HFFc6 (cell line): ENCODE measurements at regions not wholly inside any gene's neighbourhood (a gene's known extent, or its start where the extent isn't known, plus 50 kb on each side); places are given as distances from the start of the nearest gene placed in this dataset.

Experiments used
- DNase-seq: peaks from one replicate; pipeline ENCODE4 v3.0.0-alpha.2; 2018
- H3K27ac Mint-ChIP-seq: 2 replicates; pipeline ENCODE4 v1.8.0; 2020; ENCODE audit warnings: mild to moderate bottlenecking, mixed read lengths
- H3K27me3 Mint-ChIP-seq: 2 replicates; pipeline ENCODE4 v1.8.0; 2021; ENCODE audit warnings: mild to moderate bottlenecking, moderate library complexity, mixed read lengths; ENCODE audit not compliant: insufficient read depth
- H3K36me3 Mint-ChIP-seq: 2 replicates; pipeline ENCODE4 v1.8.0; 2021; ENCODE audit warnings: low read depth, mixed read lengths
- H3K4me1 Mint-ChIP-seq: 2 replicates; pipeline ENCODE4 v1.8.0; 2020; ENCODE audit warnings: low read depth, mixed read lengths
- H3K4me3 Mint-ChIP-seq: 2 replicates; pipeline ENCODE4 v1.8.0; 2020; ENCODE audit warnings: mild to moderate bottlenecking, moderate library complexity, mixed read lengths
- H3K9me3 Mint-ChIP-seq: 2 replicates; pipeline ENCODE4 v1.8.0; 2020; ENCODE audit warnings: mild to moderate bottlenecking, mixed read lengths
- CTCF ChIP-seq: fragments of 200-600 bp; sonication (generic); IDR thresholded peaks from 2 replicates; pipeline ENCODE4 v1.5.0; 2021; ENCODE audit warnings: antibody characterized with exemption, mild to moderate bottlenecking

GRCh38 chr18:78558101-78558810 is 421.4 kb upstream of the SALL3 start:
- Mint-ChIP-seq H3K27me3 (peaks cover 2% of the 10 kb centered on the region), H3K4me1 (no peaks in the 10 kb centered on the region), H3K36me3 (peaks cover 6% of the 10 kb centered on the region; the same call in 1 of the 2 replicates), H3K27ac (no peak overlapping the region), H3K4me3 (no peak overlapping the region), H3K9me3 (peaks cover 68% of the 10 kb centered on the region)
- TF ChIP-seq CTCF, result no peak
- DNase-seq, result no peak

- no peak for TF ChIP-seq CTCF
- Mint-ChIP-seq H3K27ac (no peak overlapping the region), H3K27me3 (peaks cover 2% of the 10 kb centered on the region), H3K4me1 (no peaks in the 10 kb centered on the region), H3K36me3 (peaks cover 6% of the 10 kb centered on the region; the same call in 1 of the 2 replicates), H3K4me3 (no peak overlapping the region), H3K9me3 (peaks cover 70% of the 10 kb centered on the region)
- DNase-seq, result no peak
Measured at GRCh38 chr18:78558948-78559347, 420.7 kb upstream of the SALL3 start.

- no peak for DNase-seq
- no peak for TF ChIP-seq CTCF
- H3K27me3 Mint-ChIP-seq, result peaks cover 2% of the 10 kb centered on the region
- H3K4me1 Mint-ChIP-seq, result no peaks in the 10 kb centered on the region
- H3K9me3 Mint-ChIP-seq, result peaks cover 66% of the 10 kb centered on the region
- H3K36me3 Mint-ChIP-seq, result peaks cover 6% of the 10 kb centered on the region; the same call in 1 of the 2 replicates
- no peak overlapping the region for H3K27ac Mint-ChIP-seq
- H3K4me3 Mint-ChIP-seq, result no peak overlapping the region
Measured at GRCh38 chr18:78559584-78559983, 420.0 kb upstream of the SALL3 start.

GRCh38 chr18:78561757-78562510 is 417.7 kb upstream of the SALL3 start:
- Mint-ChIP-seq H3K4me3 (no peak overlapping the region), H3K9me3 (peaks cover 64% of the 10 kb centered on the region), H3K4me1 (no peaks in the 10 kb centered on the region), H3K36me3 (peaks cover 6% of the 10 kb centered on the region; the same call in 1 of the 2 replicates), H3K27me3 (peaks cover 2% of the 10 kb centered on the region), H3K27ac (no peak overlapping the region)
- TF ChIP-seq CTCF, result no peak
- DNase-seq, result no peak

- Mint-ChIP-seq H3K27me3 (peaks cover 2% of the 10 kb centered on the region), H3K9me3 (peaks cover 65% of the 10 kb centered on the region), H3K4me1 (no peaks in the 10 kb centered on the region), H3K27ac (no peak overlapping the region), H3K36me3 (peaks cover 11% of the 10 kb centered on the region; the same call in 1 of the 2 replicates), H3K4me3 (no peak overlapping the region)
- DNase-seq, result no peak
- TF ChIP-seq CTCF, result no peak
Measured at GRCh38 chr18:78562531-78562961, 417.1 kb upstream of the SALL3 start.
